HG03139 (cell line): ENCODE measurements at regions not wholly inside any gene's neighbourhood (a gene's known extent, or its start where the extent isn't known, plus 50 kb on each side); places are given as distances from the start of the nearest gene placed in this dataset.

Experiments
- ATAC-seq: cut with Tn5 transposase; IDR thresholded peaks from one replicate; pipeline ENCODE4 v1.9.1; 2021; ENCODE audit not compliant: unreplicated experiment

GRCh38 chr3:157639756-157640426, 136.7 kb upstream of the VEPH1 start:
- no peak for ATAC-seq

DNA sequence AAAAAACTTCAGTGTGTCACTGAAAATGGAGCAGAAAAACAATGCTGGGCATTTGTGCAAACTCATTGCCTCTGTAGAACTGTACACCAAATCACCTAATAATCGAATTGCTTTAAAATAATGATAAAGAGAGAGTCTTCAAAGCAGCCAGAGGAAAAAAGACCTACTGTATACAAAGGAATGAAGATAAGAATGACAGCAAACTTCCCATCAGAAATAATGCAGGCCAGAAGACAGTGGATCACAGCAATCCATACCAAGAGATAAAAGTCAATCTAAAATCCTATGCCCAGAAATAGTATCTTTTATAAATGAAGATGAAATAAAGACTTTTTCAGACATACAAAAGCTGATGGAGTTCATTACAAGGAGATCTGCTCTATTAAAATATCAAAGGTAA, 134.7 kb upstream of the VEPH1 start:
- no peak for ATAC-seq

GRCh38 chr3:157633241-157633640, 130.0 kb upstream of the VEPH1 start:
- ATAC-seq: no peak

DNA sequence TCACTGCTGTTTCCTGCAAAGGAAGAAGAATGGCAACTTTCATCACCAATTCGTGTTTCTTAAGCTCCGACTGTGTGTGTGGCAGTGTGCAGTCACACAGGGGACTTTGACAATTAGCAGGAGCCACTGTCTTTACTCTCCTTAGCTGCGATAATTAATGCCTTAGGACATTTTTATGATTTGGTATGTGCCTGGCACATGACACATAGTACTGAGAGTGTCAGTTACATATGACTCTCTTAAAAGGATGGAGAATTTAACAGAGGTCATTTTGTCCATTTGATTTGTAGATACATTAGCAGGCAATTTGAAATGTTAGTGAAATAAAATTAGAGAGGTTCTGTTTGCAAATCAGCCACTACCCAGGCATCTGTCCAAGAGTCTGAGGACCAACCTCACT, 128.9 kb upstream of the VEPH1 start:
- no peak for ATAC-seq

DNA sequence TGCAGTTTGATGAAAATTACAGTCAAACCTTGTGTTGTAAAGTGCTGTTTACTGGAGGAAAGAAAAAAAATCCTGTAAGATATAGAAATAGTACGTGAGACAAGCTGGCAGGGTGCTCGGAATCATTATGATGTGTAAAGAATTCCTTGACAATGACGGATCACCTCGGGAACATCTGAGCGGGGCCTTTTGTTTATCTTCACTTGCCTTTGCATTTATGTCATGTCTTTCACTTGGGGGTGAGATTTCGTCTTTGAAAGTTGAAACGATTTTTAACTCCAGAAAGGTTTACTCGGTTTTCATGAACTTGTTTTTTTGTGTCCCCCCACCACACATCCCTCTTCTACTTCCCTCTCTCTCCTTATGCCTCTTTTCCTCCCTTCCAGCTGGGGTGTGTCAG, 128.3 kb upstream of the VEPH1 start:
- no peak for ATAC-seq

- no peak for ATAC-seq
Observed at GRCh38 chr3:157626817-157627216, 123.6 kb upstream of the VEPH1 start.

DNA sequence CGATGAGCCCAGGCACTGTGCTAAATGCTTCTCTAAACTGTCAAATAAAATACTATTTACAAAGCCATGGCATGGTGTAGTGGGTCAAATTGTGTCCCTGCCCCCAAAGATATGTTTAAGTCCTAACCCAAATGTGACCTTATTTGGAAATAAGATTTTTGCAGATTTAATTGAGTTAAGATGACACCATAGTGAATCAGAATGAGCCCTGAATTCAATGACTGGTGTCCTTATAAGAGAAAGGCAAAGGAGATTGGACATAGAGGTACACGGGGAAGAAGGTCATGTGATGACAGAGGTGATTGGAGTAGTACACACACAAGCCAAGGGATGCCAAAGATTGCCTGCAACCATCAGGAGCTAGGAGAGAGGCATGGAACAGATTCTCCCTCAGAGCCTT, 121.6 kb upstream of the VEPH1 start:
- ATAC-seq: no peak

DNA sequence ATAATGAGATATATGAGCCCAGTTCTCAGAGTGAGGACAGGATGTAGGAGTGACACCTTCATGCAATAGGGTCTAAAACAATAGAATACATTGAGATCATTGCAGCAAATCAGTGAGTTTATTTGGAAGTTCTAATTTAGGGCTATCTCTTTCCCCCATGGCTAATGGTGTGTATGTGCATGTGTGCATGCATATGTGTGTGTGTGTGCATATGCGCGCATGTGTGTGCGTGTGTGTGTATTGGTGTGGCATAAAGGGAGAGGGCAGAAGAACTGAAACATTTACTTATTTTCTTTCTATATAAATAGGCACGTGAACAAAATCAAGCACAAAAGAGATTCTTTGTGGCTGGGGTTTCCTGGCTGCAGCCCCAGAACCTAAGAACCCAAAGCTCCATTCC, 115.7 kb upstream of the VEPH1 start:
- no peak for ATAC-seq

- peak; percentile 54 for ATAC-seq
Observed at GRCh38 chr3:157618075-157618760, 115.0 kb upstream of the VEPH1 start.

DNA sequence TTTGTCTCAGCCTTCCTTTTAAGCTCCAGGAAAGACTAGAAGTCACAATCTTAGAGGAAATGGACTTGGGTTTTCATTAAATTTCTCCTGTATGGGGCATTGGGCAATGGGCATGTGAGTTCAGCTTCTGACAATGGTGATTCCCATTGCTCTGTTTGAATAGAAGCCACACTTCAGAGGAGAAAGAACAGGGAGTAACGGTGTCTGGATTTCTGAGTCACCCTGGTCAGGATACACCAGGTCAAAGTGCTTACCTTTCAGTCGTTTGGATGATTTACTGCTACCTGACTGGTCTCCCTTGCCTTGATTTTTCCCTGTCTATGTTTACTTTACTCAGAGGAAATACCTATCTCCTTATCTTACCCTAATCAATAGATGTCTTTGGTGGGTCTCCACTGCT, 111.7 kb upstream of the VEPH1 start:
- ATAC-seq: no peak

GRCh38 chr3:157611536-157612076, 108.4 kb upstream of the VEPH1 start:
- no peak for ATAC-seq

DNA sequence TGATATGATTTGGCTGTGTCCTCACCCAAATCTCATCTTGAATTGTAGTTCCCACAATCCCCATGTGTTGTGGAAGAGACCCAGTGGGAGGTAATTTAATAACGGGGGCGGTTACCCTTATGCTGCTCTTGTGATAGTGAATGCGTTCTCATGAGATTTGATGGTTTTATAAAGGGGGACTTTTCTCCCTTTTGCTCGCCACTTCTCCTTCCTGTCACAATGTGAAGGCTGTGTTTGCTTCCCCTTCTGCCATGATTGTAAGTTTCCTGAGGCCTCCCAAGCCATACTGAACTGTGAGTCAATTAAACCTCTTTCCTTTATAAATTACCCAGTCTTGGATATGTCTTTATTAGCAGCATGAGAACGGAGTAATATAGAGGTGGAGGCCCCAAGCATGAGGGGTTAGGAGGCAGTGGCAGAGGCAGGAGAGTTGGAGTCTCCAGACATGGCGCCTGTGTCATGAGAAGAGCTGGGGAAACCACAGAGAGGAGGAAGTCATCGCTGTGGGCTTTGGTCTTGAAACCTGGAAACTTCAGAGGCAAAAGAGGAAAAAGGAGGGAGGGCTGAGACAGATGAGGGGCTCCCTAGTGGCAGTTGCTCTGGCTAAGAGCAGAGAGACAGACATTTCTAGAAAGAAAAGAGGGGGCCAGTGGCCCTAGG, 107.8 kb upstream of the VEPH1 start:
- no peak for ATAC-seq

- no peak for ATAC-seq
Observed at GRCh38 chr3:157607826-157608405, 104.7 kb upstream of the VEPH1 start.

DNA sequence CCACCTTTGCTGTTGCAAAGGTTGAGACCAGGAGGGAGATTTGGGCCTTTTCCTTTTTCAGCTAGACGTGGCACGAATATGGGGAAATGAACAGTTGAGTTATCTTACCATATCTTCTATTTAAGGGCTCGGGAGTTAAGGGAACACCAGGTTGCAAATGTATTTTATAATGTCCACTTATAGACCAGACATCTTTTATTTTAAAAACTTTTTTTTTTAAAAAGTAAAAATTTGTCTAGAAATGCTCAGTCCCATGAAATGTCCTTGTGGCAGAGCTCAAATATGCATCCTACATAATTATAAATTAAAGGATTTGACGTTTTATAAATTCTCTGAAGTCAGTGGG, 103.6 kb upstream of the VEPH1 start:
- no peak for ATAC-seq

DNA sequence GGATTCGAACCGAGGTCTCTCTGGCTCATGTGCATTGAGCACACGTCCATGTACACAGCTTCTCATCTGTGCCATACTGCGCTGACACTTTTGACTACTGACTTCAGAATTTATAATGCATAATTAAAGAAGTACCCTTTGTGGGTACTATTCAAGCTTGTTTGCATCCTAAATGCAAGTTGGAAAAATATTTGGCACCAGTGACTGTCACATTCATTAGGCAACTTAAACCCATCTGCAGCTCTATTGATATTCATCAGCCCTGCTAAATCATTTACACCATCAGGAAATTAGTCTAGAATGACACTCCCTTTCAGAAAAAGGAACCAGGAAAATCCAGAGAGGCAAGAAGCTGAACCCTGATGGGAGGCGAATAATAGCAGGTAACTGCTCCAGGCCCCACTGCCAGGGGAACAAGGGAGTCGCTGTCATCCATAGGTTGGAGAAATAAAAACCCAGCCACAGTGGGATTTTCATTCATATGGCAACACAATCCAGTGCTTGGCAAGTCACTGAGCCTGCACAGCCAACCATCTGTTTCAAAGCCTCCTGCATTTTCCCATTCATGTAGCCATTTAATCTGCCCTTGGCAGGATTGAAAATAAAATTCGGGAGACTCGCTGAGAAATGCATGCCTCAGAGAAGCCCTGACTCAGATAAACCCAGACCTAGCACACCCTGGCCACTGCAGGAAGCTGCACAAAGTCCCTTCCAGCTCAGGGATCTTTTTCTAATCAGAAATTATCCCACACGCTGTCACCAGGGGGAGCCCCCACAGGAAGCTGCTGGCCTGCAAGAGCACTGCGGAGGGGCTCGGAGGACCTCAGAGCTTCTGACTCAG, 103.0 kb upstream of the VEPH1 start:
- ATAC-seq: peak; percentile 96

DNA sequence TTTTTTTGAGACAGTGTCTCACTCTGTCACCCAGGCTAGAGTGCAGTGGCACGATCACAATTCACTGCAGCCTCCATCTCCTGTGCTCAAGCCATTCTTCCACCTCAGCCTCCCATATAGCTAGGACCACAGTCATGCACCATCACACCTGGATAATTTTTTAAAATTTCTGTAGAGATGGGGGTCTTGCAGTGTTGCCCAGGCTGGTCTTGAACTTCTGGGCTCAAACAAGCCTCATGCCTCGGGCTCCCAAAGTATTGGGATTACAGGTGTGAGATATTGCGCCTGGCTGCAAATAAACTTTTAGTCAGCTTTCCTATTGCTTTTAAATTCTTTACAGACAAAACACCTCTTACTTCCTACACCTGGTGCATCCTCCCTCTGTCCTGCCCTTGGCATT, 102.1 kb upstream of the VEPH1 start:
- ATAC-seq: no peak

- no peak for ATAC-seq
Observed at GRCh38 chr3:157602424-157602823, 99.2 kb upstream of the VEPH1 start.

GRCh38 chr3:157595259-157595658, 92.0 kb upstream of the VEPH1 start:
- ATAC-seq: no peak

DNA sequence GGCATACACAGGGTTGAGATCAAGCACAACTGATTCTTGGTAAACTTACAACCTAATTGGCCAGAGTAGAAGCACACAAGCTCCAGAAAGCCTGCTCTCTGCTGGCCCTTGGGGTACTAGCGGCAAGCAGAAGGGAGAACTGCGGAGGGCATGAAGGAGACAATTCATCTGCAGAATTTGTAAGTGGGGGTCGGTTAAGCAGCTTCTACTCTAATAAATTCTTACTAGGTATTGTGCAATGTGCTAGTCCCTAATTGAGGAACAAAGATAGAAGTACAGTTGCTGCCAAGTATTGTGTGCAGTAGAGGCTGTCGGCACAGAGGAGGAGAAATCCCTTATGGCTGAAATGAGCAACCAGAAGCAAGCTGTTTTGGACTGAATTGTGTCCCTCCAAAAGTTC, 91.2 kb upstream of the VEPH1 start:
- ATAC-seq: no peak

DNA sequence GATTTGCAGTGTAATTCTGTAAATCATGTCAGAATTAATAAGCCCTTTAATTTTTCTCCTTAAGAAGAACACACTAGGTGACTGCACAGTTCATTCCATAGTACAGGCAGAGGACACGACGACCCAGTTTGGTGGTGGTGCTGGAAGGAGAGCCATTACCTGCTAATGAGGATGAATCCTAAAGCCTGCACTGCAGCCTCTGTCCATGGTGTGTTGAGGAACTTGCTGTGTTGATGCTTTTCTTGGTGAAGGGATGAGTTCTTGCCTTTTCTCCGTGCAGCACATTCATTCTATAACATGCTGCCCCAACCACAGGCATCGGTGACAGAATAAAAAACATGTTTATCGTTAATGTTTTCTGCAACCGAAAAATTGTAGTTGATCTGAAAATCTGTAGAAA, 89.6 kb upstream of the VEPH1 start:
- no peak for ATAC-seq

DNA sequence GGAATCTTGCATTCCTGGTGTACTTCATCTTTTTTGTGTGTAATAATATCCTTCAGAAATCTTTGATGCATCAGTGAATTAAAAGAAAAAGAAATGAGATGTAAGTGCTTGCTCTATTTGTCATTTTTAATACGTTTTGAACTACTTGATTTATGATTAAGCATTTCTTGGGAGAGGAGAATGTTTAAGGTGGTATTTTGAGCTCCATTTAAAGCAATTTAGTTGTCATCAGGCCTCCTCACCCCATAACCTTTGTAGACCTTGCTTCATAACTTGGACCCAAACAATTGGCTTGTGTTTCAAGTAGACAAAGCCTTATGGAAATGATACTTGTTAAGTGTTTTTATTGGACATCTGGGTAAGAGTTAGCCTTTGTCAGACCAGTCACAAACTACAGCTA, 87.1 kb upstream of the VEPH1 start:
- no peak for ATAC-seq
